GM12864 (cell line): ENCODE measurements at regions not wholly inside any gene's neighbourhood (a gene's known extent, or its start where the extent isn't known, plus 50 kb on each side); places are given as distances from the start of the nearest gene placed in this dataset.

ENCODE experiments used
- DNase-seq: peaks from one replicate; pipeline ENCODE4 v3.0.0-alpha.2; 2011; ENCODE audit warnings: low read depth
- H3K4me3 ChIP-seq: 2 replicates; pipeline ENCODE4 v1.5.1; 2011; ENCODE audit warnings: mild to moderate bottlenecking, low read depth, low read length, control low read depth
- CTCF ChIP-seq: IDR thresholded peaks from 2 replicates; pipeline ENCODE4 v1.5.1; 2011; ENCODE audit warnings: low read depth, mild to moderate bottlenecking, moderate library complexity, low read length, control low read depth, inconsistent platforms; ENCODE audit errors: missing control alignments

- no peak for TF ChIP-seq CTCF
- no peak overlapping the region for H3K4me3 ChIP-seq
- DNase-seq, result no peak
Observed at GRCh38 chr1:38128926-38129453, 82.4 kb upstream of the POU3F1 start.

DNA sequence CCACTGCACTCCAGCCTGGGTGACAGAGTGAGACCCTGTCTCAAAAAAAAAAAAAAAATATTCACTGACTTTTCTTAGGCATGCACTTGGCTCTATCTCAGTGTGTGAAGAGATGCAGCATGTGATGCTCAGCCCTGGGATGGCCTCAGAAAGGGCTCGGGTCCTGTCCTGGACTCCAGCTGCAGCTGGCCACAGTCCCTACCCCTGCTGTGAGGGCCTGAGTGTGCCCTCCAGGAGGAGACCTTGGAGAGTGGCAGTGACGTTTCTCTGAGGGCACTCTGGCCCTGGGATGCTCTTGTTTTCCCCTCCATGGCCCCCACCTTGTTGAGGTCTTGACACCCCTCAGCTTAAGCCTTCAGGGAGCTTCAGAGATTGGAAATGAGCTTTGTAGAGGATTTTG is 81.9 kb upstream of the POU3F1 start:
- no peak overlapping the region for H3K4me3 ChIP-seq
- no peak for DNase-seq
- no peak for TF ChIP-seq CTCF

- DNase-seq, result no peak
- H3K4me3 ChIP-seq, result no peak overlapping the region
- no peak for TF ChIP-seq CTCF
Observed at GRCh38 chr1:38127428-38127827, 80.8 kb upstream of the POU3F1 start.

DNA sequence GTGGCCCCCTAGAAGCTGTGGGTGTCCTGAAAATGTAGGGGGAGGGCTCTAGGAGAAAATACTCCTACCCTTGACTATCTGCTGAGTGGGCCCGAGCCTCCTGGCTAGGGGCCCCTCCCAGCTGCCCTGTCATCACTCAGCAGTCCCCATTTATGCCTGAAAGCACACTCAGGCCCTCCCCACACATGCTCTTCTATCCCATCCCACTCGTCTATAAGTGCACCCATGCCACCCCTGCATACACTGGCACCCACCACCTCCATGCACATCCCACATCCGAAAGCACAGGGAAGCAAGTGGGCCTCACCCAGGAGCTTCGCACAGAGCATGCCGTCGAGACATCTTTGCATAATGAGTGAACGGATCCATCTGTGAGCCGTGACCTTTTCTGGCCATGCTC is 80.4 kb upstream of the POU3F1 start:
- DNase-seq, result no peak
- TF ChIP-seq CTCF, result no peak
- no peak overlapping the region for H3K4me3 ChIP-seq

GRCh38 chr1:38125837-38126520 is 79.4 kb upstream of the POU3F1 start:
- H3K4me3 ChIP-seq, result no peak overlapping the region
- no peak for DNase-seq
- no peak for TF ChIP-seq CTCF

DNA sequence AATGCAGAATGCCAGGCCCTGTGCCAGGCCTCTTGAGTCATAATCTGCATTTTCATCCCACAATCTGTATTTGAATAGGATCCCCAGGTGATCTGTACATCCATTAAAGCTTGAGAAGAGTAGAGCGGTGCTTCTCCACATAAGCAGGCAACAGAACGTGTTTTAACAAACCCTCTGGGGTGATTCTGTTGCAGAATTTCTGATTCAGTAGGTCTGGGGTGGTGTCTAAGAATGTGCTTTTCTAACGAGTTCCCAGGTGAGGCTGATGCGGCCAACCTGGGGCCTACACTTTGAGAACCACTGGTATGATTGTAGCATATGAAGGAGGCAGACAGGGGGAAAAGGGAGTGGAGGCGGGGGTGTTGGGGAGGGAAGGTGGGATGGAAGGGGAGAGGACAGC is 78.4 kb upstream of the POU3F1 start:
- TF ChIP-seq CTCF, result no peak
- DNase-seq, result no peak
- H3K4me3 ChIP-seq, result no peak overlapping the region
